A549 (cell line): ENCODE measurements at regions not wholly inside any gene's neighbourhood (a gene's known extent, or its start where the extent isn't known, plus 50 kb on each side); places are given as distances from the start of the nearest gene placed in this dataset.

Source experiments
- ATAC-seq, 2 experiments: fragments of 200-7000 bp in 1 of 2; fragments of >200 bp in 1 of 2; cut with Nextera tagmentation in 1 of 2; cut with Tn5 transposase in 1 of 2; 3 replicates each; pipeline versions ENCODE4 v1.8.0 to v1.9.1; 2018 to 2020; ENCODE audit warnings: mild to moderate bottlenecking in 1 of 2, moderate library complexity in 1 of 2
- CTCF ChIA-PET: fragments of 300-600 bp; sonication (Branson Sonifier 250); formaldehyde crosslinking; extraction: SDS; loops from one replicate; lab custom pipeline; 2021; ENCODE audit warnings: antibody characterized with exemption, inconsistent platforms; lab: Yijun Ruan, JAX
- POLR2A ChIA-PET: fragments of 350-600 bp; formaldehyde crosslinking; extraction: SDS; loops from one replicate; lab custom pipeline; 2021; ENCODE audit warnings: antibody characterized with exemption, inconsistent platforms; lab: Yijun Ruan, JAX
- DNase-seq, 2 experiments: peaks; one replicate each; pipeline versions ENCODE4 v3.0.0 to v3.0.0-alpha.2; 2011 to 2016; ENCODE audit warnings: low read depth in 1 of 2, low spot score in 1 of 2
- FAIRE-seq: peaks from 2 replicates; lab custom pipeline; 2011; peaks lifted over from hg19 to GRCh38; lab: Jason Lieb, UNC
- H3K27ac ChIP-seq, 2 experiments: fragments of >200 bp; sonication (Bioruptor Twin); formaldehyde crosslinking; 3 replicates each; pipeline ENCODE4 v1.5.1; 2016 to 2017
- H3K4me1 ChIP-seq: fragments of >200 bp; sonication (Bioruptor Twin); formaldehyde crosslinking; 3 replicates; pipeline ENCODE4 v1.6.1; 2016
- H3K4me2 ChIP-seq: fragments of >200 bp; sonication (Bioruptor Twin); formaldehyde crosslinking; 3 replicates; pipeline ENCODE4 v1.6.1; 2016
- H3K4me3 ChIP-seq: fragments of >200 bp; sonication (Bioruptor Twin); formaldehyde crosslinking; 3 replicates; pipeline ENCODE4 v1.5.1; 2016
- H3K9me3 ChIP-seq: fragments of >200 bp; sonication (Bioruptor Twin); formaldehyde crosslinking; 3 replicates; pipeline ENCODE4 v1.6.1; 2016
- CBX8 ChIP-seq: fragments of 200-600 bp; sonication (generic); IDR thresholded peaks from 2 replicates; pipeline ENCODE4 v1.6.1; 2016
- EHF ChIP-seq: fragments of 250-450 bp; sonication (Bioruptor Pico); IDR thresholded peaks from 2 replicates; pipeline ENCODE4 v1.5.0; 2020; ENCODE audit warnings: mild to moderate bottlenecking
- ELK1 ChIP-seq: fragments of 150-350 bp; IDR thresholded peaks from 2 replicates; pipeline ENCODE4 v1.6.1; 2014; ENCODE audit warnings: low read depth, mild to moderate bottlenecking, low read length
- ESRRA ChIP-seq: fragments of 150-350 bp; IDR thresholded peaks from 2 replicates; pipeline ENCODE4 v1.6.1; 2014; ENCODE audit warnings: mild to moderate bottlenecking, low read length, borderline replicate concordance
- FOXS1 ChIP-seq: fragments of 250-450 bp; sonication (Bioruptor Pico); IDR thresholded peaks from 2 replicates; pipeline ENCODE4 v1.5.0; 2020; ENCODE audit warnings: mild to moderate bottlenecking, moderate library complexity
- HDAC2 ChIP-seq: fragments of 200-600 bp; sonication (generic); IDR thresholded peaks from 2 replicates; pipeline ENCODE4 v1.6.1; 2016
- HEYL ChIP-seq: fragments of 250-450 bp; sonication (Bioruptor Pico); IDR thresholded peaks from 2 replicates; pipeline ENCODE4 v1.8.0; 2021; ENCODE audit warnings: mild to moderate bottlenecking, moderate library complexity
- HOXB13 ChIP-seq: fragments of 250-450 bp; sonication (Bioruptor Pico); IDR thresholded peaks from 2 replicates; pipeline ENCODE4 v1.5.0; 2020; ENCODE audit warnings: low read depth, mild to moderate bottlenecking, moderate library complexity
- PHF8 ChIP-seq: fragments of 200-600 bp; sonication (generic); IDR thresholded peaks from 2 replicates; pipeline ENCODE4 v1.6.1; 2016; ENCODE audit warnings: low read depth, mild to moderate bottlenecking, antibody characterized with exemption, moderate library complexity, borderline replicate concordance
- REST ChIP-seq: fragments of 200-600 bp; sonication (generic); IDR thresholded peaks from 2 replicates; pipeline ENCODE4 v1.6.1; 2016; ENCODE audit warnings: antibody characterized with exemption, mild to moderate bottlenecking, moderate library complexity
- SREBF2 ChIP-seq: fragments of 450-650 bp; IDR thresholded peaks from 2 replicates; pipeline ENCODE4 v1.6.1; 2014; ENCODE audit warnings: mild to moderate bottlenecking, moderate library complexity
- USF2 ChIP-seq: fragments of 450-650 bp; IDR thresholded peaks from 2 replicates; pipeline ENCODE4 v1.6.1; 2014; ENCODE audit warnings: antibody characterized with exemption
- ZC3H11A ChIP-seq: fragments of 450-650 bp; IDR thresholded peaks from 2 replicates; pipeline ENCODE4 v1.6.1; 2014; ENCODE audit warnings: antibody characterized with exemption, mild to moderate bottlenecking
- WGBS: methylation state at CpG from one replicate; pipeline ENCODE4 v1.1.6; 2017; ENCODE audit errors: missing lambda C conversion rate; 5-methylcytosine and 5-hydroxymethylcytosine counted together

- Histone ChIP-seq H3K27ac (no peak overlapping the region), H3K4me2 (no peak overlapping the region), H3K4me3 (no peak overlapping the region), H3K4me1 (no peaks in the 10 kb centered on the region)
- ChIA-PET POLR2A (no interaction called here), CTCF (no interaction called here)
- TF ChIP-seq USF2 (no peak), HDAC2 (no peak)
- TF ChIP-seq, all 56 proteins: peak for 0
- ATAC-seq (no peak), FAIRE-seq (no peak), DNase-seq (no peak)
- H3K9me3 ChIP-seq, result no peaks in the 10 kb centered on the region
- 0% methylated on average over 3 of the region's 3 CpGs for WGBS
Observed at GRCh38 chr4:17072483-17072882, 174.0 kb upstream of the LDB2 start.

- 0 out of 3 replicates have a peak, but pooled peaks cover 2% of the 10 kb centered on the region for H3K4me1 ChIP-seq
- H3K4me3 ChIP-seq, result no peak overlapping the region
- ChIA-PET CTCF (no interaction called here), POLR2A (no interaction called here)
- H3K9me3 ChIP-seq, result no peaks in the 10 kb centered on the region
- FAIRE-seq, result no peak
- TF ChIP-seq HEYL (CRISPR knock-in tag) (no peak), SREBF2 (no peak), ELK1 (no peak), HOXB13 (CRISPR knock-in tag) (no peak), EHF (CRISPR knock-in tag) (no peak), FOXS1 (CRISPR knock-in tag) (no peak), CBX8 (no peak), USF2 (no peak)
- ATAC-seq, result no peak
- H3K27ac ChIP-seq, result no peak overlapping the region
- 40% methylated on average over 4 of the region's 4 CpGs for WGBS
- DNase-seq, result no peak
- H3K4me2 ChIP-seq, result no peak overlapping the region
Observed at GRCh38 chr4:17068891-17069290, 170.4 kb upstream of the LDB2 start.

GRCh38 chr4:17068392-17068791, 169.9 kb upstream of the LDB2 start:
- WGBS, result 18% methylated on average over 2 of the region's 2 CpGs
- CTCF ChIA-PET, result no interaction called here
- ATAC-seq, result no peak

More at GRCh38 chr4:17068392-17068791, 169.9 kb upstream of the LDB2 start:
- FAIRE-seq (no peak), DNase-seq (no peak)
- H3K9me3 ChIP-seq, result no peaks in the 10 kb centered on the region
- TF ChIP-seq PHF8, result no peak
- no peak for TF ChIP-seq REST
- no peak for TF ChIP-seq HEYL (CRISPR knock-in tag)
- no peak for TF ChIP-seq ZC3H11A
- TF ChIP-seq ESRRA, result no peak
- POLR2A ChIA-PET, result no interaction called here
- H3K4me1 ChIP-seq, result 0 out of 3 replicates have a peak, but pooled peaks cover 2% of the 10 kb centered on the region
- H3K27ac ChIP-seq, result no peak overlapping the region
- H3K4me3 ChIP-seq, result no peak overlapping the region
- H3K4me2 ChIP-seq, result no peak overlapping the region
